AG04449 (cell line): ENCODE measurements at regions not wholly inside any gene's neighbourhood (a gene's known extent, or its start where the extent isn't known, plus 50 kb on each side); places are given as distances from the start of the nearest gene placed in this dataset.

Experiments used
- CTCF ChIA-PET: fragments of 350-600 bp; formaldehyde crosslinking; extraction: SDS; loops from one replicate; lab custom pipeline; 2021; ENCODE audit warnings: antibody characterized with exemption; lab: Yijun Ruan, JAX
- POLR2A ChIA-PET: fragments of 400-600, 350-600 bp; formaldehyde crosslinking; extraction: SDS; loops from one replicate; lab custom pipeline; 2020; ENCODE audit warnings: antibody characterized with exemption, inconsistent platforms; lab: Yijun Ruan, JAX
- DNase-seq: peaks from one replicate; pipeline ENCODE4 v3.0.0-alpha.2; 2010; ENCODE audit warnings: low read depth, low spot score
- H3K4me3 ChIP-seq: 2 replicates; pipeline ENCODE4 v1.5.1; 2011; ENCODE audit warnings: low read depth, mild to moderate bottlenecking, control low read depth, low read length
- CTCF ChIP-seq: IDR thresholded peaks from one replicate; pipeline ENCODE4 v1.5.1; 2011; ENCODE audit warnings: mild to moderate bottlenecking, moderate library complexity, low read length, control low read depth, inconsistent platforms; ENCODE audit not compliant: insufficient read depth; ENCODE audit errors: missing control alignments

- CTCF ChIA-PET: no interaction called here
- no peak for TF ChIP-seq CTCF
- no peak overlapping the region for H3K4me3 ChIP-seq
- DNase-seq: no peak
- POLR2A ChIA-PET: no interaction called here
These were observed 244.8 kb upstream of the MINDY3 start for GRCh38 chr10:16105082-16105481.

GRCh38 chr10:16116404-16117304 lies 256.3 kb upstream of the MINDY3 start:
- CTCF ChIA-PET: no interaction called here
- DNase-seq: no peak
- no peak overlapping the region for H3K4me3 ChIP-seq
- POLR2A ChIA-PET: no interaction called here
- peak; percentile 33 for TF ChIP-seq CTCF

- DNase-seq: no peak
- TF ChIP-seq CTCF: no peak
- CTCF ChIA-PET: no interaction called here
- H3K4me3 ChIP-seq: no peak overlapping the region
- POLR2A ChIA-PET: no interaction called here
These were observed 257.0 kb upstream of the MINDY3 start for GRCh38 chr10:16117305-16117695.

- TF ChIP-seq CTCF: no peak
- POLR2A ChIA-PET: no interaction called here
- CTCF ChIA-PET: no interaction called here
- H3K4me3 ChIP-seq: no peak overlapping the region
- DNase-seq: no peak
These were observed 259.1 kb upstream of the MINDY3 start for GRCh38 chr10:16119445-16119844.

GRCh38 chr10:16120563-16120962 lies 260.3 kb upstream of the MINDY3 start:
- DNase-seq: no peak
- ChIA-PET POLR2A (no interaction called here), CTCF (no interaction called here)
- no peak for TF ChIP-seq CTCF
- no peak overlapping the region for H3K4me3 ChIP-seq

- no peak for TF ChIP-seq CTCF
- DNase-seq: no peak
- CTCF ChIA-PET: no interaction called here
- POLR2A ChIA-PET: no interaction called here
- H3K4me3 ChIP-seq: no peak overlapping the region
These were observed 281.2 kb upstream of the MINDY3 start for GRCh38 chr10:16141499-16141898.
